GM12873 (cell line): ENCODE measurements at regions not wholly inside any gene's neighbourhood (a gene's known extent, or its start where the extent isn't known, plus 50 kb on each side); places are given as distances from the start of the nearest gene placed in this dataset.

ENCODE experiments used
- CTCF ChIP-seq: IDR thresholded peaks from 2 replicates; pipeline ENCODE4 v1.5.1; 2012; ENCODE audit warnings: low read depth, mild to moderate bottlenecking, moderate library complexity, low read length, control low read depth; ENCODE audit not compliant: insufficient read depth; ENCODE audit errors: missing control alignments

- no peak for TF ChIP-seq CTCF
These were observed 218.2 kb upstream of the PRDM9 start for GRCh38 chr5:23289162-23289561.

- no peak for TF ChIP-seq CTCF
These were observed 222.8 kb upstream of the PRDM9 start for GRCh38 chr5:23284656-23285055.

GRCh38 chr5:23274171-23274570, 233.2 kb upstream of the PRDM9 start:
- TF ChIP-seq CTCF, result no peak

GRCh38 chr5:23269981-23270380, 237.4 kb upstream of the PRDM9 start:
- TF ChIP-seq CTCF, result no peak

- no peak for TF ChIP-seq CTCF
These were observed 239.3 kb upstream of the PRDM9 start for GRCh38 chr5:23268136-23268535.

GRCh38 chr5:23260621-23261020, 246.8 kb upstream of the PRDM9 start:
- no peak for TF ChIP-seq CTCF

GRCh38 chr5:23257656-23258055, 249.8 kb upstream of the PRDM9 start:
- no peak for TF ChIP-seq CTCF
